B cell (primary cell): ENCODE measurements at regions not wholly inside any gene's neighbourhood (a gene's known extent, or its start where the extent isn't known, plus 50 kb on each side); places are given as distances from the start of the nearest gene placed in this dataset. TPM values are rescaled to one million over a fixed set of nuclear protein-coding genes. Genes with fewer than 3 reads are reported as not detected.

Experiments
- ATAC-seq: fragments of 200-7000 bp; cut with Tn5 transposase; one replicate; pipeline ENCODE4 v1.10.0; 2021; ENCODE audit warnings: low read depth, mild to moderate bottlenecking, moderate number of reproducible peaks, moderate library complexity
- CTCF ChIA-PET: fragments of 350-600 bp; sonication (Branson Sonifier 250); formaldehyde crosslinking; loops from one replicate; lab custom pipeline; 2021; ENCODE audit warnings: antibody characterized with exemption, inconsistent platforms; lab: Charles Lee
- POLR2A ChIA-PET: fragments of 350-600 bp; sonication (Branson Sonifier 250); formaldehyde crosslinking; loops from one replicate; lab custom pipeline; 2021; ENCODE audit warnings: antibody characterized with exemption; lab: Charles Lee
- DNase-seq: peaks from one replicate; pipeline ENCODE4 v3.0.0; 2013
- H2AFZ ChIP-seq: 2 replicates; pipeline ENCODE4 v1.6.1; 2012; ENCODE audit warnings: mild to moderate bottlenecking, low read depth, low read length; ENCODE audit not compliant: insufficient read depth, poor library complexity, severe bottlenecking
- H3K27ac ChIP-seq, 2 donors: 1 replicate in 1 of 2; 2 replicates in 1 of 2; pipeline ENCODE4 v1.5.1; 2012 to 2013; ENCODE audit warnings: low read length in 2 of 2, mild to moderate bottlenecking in 2 of 2, moderate library complexity in 1 of 2
- H3K27me3 ChIP-seq, 4 experiments: fragments of 200-600 bp in 1 of 4; sonication (generic) in 1 of 4; replicated peaks in 1 of 4; 1 replicate in 2 of 4; 2 replicates in 2 of 4; pipeline versions ENCODE4 v1.6.1 to v1.7.0; 2013 to 2016; ENCODE audit warnings: low read length in 3 of 4, mild to moderate bottlenecking in 2 of 4, mixed read lengths in 1 of 4, moderate library complexity in 1 of 4; ENCODE audit not compliant: insufficient read depth in 4 of 4, control insufficient read depth in 3 of 4; ENCODE audit errors: control extremely low read depth in 1 of 4
- H3K36me3 ChIP-seq, 2 experiments: replicated peaks in 1 of 2; 1 replicate in 1 of 2; 2 replicates in 1 of 2; pipeline versions ENCODE4 v1.6.1 to v1.7.1; 2013; ENCODE audit warnings: low read length in 1 of 2; ENCODE audit not compliant: insufficient read depth in 2 of 2, control insufficient read depth in 1 of 2; ENCODE audit errors: control extremely low read depth in 1 of 2, extremely low read depth in 1 of 2
- H3K4me1 ChIP-seq, 2 donors: fragments of 200-600 bp in 1 of 2; sonication (generic) in 1 of 2; 1 replicate in 1 of 2; 2 replicates in 1 of 2; pipeline versions ENCODE4 v1.5.1 to v1.6.1; 2013 to 2017; ENCODE audit warnings: low read length in 2 of 2; ENCODE audit not compliant: control insufficient read depth in 2 of 2, insufficient read depth in 2 of 2
- H3K4me2 ChIP-seq: replicated peaks from 2 replicates; pipeline ENCODE3; 2012; ENCODE audit warnings: mild to moderate bottlenecking, low read depth, low read length; ENCODE audit not compliant: poor library complexity, severe bottlenecking
- H3K4me3 ChIP-seq, 5 experiments: fragments of 200-600 bp in 1 of 5; sonication (generic) in 1 of 5; 1 replicate in 3 of 5; 2 replicates in 2 of 5; pipeline versions ENCODE4 v1.5.1 to v1.7.0; 2011 to 2016; ENCODE audit warnings: low read length in 4 of 5, mild to moderate bottlenecking in 4 of 5, low read depth in 2 of 5, control low read depth in 1 of 5, moderate library complexity in 1 of 5; ENCODE audit not compliant: insufficient read depth in 1 of 5; ENCODE audit errors: control extremely low read depth in 1 of 5, extremely low read depth in 1 of 5
- H3K79me2 ChIP-seq: fragments of 200-600 bp; sonication (generic); one replicate; pipeline ENCODE4 v1.6.0; 2016; ENCODE audit warnings: low read length; ENCODE audit not compliant: control insufficient read depth, insufficient read depth
- H3K9ac ChIP-seq: fragments of 200-600 bp; sonication (generic); 2 replicates; pipeline ENCODE4 v1.6.1; 2017; ENCODE audit warnings: mild to moderate bottlenecking, low read length, moderate library complexity
- H3K9me3 ChIP-seq, 3 donors: one replicate each; pipeline versions ENCODE4 v1.6.1 to v1.7.1; 2013; ENCODE audit warnings: low read length in 2 of 3; ENCODE audit not compliant: control insufficient read depth in 2 of 3, insufficient read depth in 1 of 3; ENCODE audit errors: control extremely low read depth in 1 of 3
- H4K20me1 ChIP-seq: 2 replicates; pipeline ENCODE4 v1.6.0; 2012; ENCODE audit warnings: mild to moderate bottlenecking, low read length; ENCODE audit not compliant: insufficient read depth, control insufficient read depth, poor library complexity, severe bottlenecking
- H3K27ac Mint-ChIP-seq: one replicate; pipeline ENCODE4 v1.8.0; 2021; ENCODE audit warnings: mixed read lengths
- H3K27me3 Mint-ChIP-seq: one replicate; pipeline ENCODE4 v1.8.0; 2021; ENCODE audit warnings: mixed read lengths
- H3K4me1 Mint-ChIP-seq: one replicate; pipeline ENCODE4 v1.8.0; 2021; ENCODE audit warnings: mixed read lengths
- H3K4me3 Mint-ChIP-seq: one replicate; pipeline ENCODE4 v1.8.0; 2021; ENCODE audit warnings: mixed read lengths
- H3K9me3 Mint-ChIP-seq: one replicate; pipeline ENCODE4 v1.8.0; 2022; ENCODE audit warnings: mixed read lengths; ENCODE audit not compliant: insufficient read depth
- EZH2 ChIP-seq: IDR thresholded peaks from 2 replicates; pipeline ENCODE4 v1.6.1; 2012; ENCODE audit warnings: borderline replicate concordance, low read depth, mild to moderate bottlenecking, moderate library complexity, low read length; ENCODE audit not compliant: insufficient read depth, poor library complexity, severe bottlenecking
- WGBS: methylation state at CpG from one replicate; pipeline ENCODE4 v1.1.5; 2013; ENCODE audit warnings: missing lambda C conversion rate; ENCODE audit not compliant: insufficient coverage; 5-methylcytosine and 5-hydroxymethylcytosine counted together
- intact Hi-C: fragments of 100-400 bp; cut with micrococcal nuclease; formaldehyde crosslinking; loops from one replicate; pipeline ENCODE4 v1.10.0; 2022
- small RNA-seq: library from RNA; depleted of rRNA; stranded (forward); fragments of <200 nt; gene quantifications from one replicate; pipeline ENCODE3, GENCODE V24; 2012; ENCODE audit warnings: low replicate concordance, low read depth; ENCODE audit not compliant: insufficient read length
- TF ChIP-seq, protein P1 (sequence below): fragments of 200-600 bp; IDR thresholded peaks from one replicate; pipeline ENCODE4 v1.8.0; 2022; ENCODE audit warnings: antibody characterized with exemption, mild to moderate bottlenecking

- Histone ChIP-seq H2AFZ (no peak overlapping the region), H3K9me3 (peaks cover 0 to 17% (median 0%) of the 10 kb centered on the region in 3 donors), H3K79me2 (no peaks in the 10 kb centered on the region), H3K27me3 (no peaks in the 10 kb centered on the region), H3K4me2 (no peak overlapping the region), H3K9ac (no peak overlapping the region), H3K4me1 (no peaks in the 10 kb centered on the region), H3K36me3 (no peaks in the 10 kb centered on the region), H3K4me3 (no peak overlapping the region), H3K27ac (no peak overlapping the region), H4K20me1 (no peaks in the 10 kb centered on the region)
- no peak overlapping the region for H3K27ac Mint-ChIP-seq
- ATAC-seq (no peak), DNase-seq (no peak)
- ChIA-PET CTCF (no interaction called here), POLR2A (no interaction called here)
- 88% methylated on average over 12 of the region's 13 CpGs for WGBS
- H3K27me3 Mint-ChIP-seq = peaks cover 3% of the 10 kb centered on the region
- intact Hi-C loops = no loop called here
- H3K4me1 Mint-ChIP-seq = no peaks in the 10 kb centered on the region
- no peak overlapping the region for H3K4me3 Mint-ChIP-seq
- H3K9me3 Mint-ChIP-seq = peaks cover 10% of the 10 kb centered on the region
- TF ChIP-seq EZH2 = no peak
- TF ChIP-seq, protein P1, sequence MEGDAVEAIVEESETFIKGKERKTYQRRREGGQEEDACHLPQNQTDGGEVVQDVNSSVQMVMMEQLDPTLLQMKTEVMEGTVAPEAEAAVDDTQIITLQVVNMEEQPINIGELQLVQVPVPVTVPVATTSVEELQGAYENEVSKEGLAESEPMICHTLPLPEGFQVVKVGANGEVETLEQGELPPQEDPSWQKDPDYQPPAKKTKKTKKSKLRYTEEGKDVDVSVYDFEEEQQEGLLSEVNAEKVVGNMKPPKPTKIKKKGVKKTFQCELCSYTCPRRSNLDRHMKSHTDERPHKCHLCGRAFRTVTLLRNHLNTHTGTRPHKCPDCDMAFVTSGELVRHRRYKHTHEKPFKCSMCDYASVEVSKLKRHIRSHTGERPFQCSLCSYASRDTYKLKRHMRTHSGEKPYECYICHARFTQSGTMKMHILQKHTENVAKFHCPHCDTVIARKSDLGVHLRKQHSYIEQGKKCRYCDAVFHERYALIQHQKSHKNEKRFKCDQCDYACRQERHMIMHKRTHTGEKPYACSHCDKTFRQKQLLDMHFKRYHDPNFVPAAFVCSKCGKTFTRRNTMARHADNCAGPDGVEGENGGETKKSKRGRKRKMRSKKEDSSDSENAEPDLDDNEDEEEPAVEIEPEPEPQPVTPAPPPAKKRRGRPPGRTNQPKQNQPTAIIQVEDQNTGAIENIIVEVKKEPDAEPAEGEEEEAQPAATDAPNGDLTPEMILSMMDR = no peak
These were observed 282.9 kb downstream of the DYSF start for GRCh38 chr2:71736091-71736861.

Small RNA genes lying in the stretch of these regions (small RNA-seq; reads per million reads assigned to genes)
- not detected for gene RPS20P10
